HG03159 (cell line): ENCODE measurements at regions not wholly inside any gene's neighbourhood (a gene's known extent, or its start where the extent isn't known, plus 50 kb on each side); places are given as distances from the start of the nearest gene placed in this dataset.
"Not testable (repeated sequence)": the region's sequence is repeated elsewhere in the genome, so short reads cannot be mapped to it uniquely, and the experiment has no call there.

Experiments
- ATAC-seq: cut with Tn5 transposase; IDR thresholded peaks from one replicate; pipeline ENCODE4 v1.9.1; 2021; ENCODE audit warnings: mild to moderate bottlenecking, moderate library complexity; ENCODE audit not compliant: unreplicated experiment

DNA sequence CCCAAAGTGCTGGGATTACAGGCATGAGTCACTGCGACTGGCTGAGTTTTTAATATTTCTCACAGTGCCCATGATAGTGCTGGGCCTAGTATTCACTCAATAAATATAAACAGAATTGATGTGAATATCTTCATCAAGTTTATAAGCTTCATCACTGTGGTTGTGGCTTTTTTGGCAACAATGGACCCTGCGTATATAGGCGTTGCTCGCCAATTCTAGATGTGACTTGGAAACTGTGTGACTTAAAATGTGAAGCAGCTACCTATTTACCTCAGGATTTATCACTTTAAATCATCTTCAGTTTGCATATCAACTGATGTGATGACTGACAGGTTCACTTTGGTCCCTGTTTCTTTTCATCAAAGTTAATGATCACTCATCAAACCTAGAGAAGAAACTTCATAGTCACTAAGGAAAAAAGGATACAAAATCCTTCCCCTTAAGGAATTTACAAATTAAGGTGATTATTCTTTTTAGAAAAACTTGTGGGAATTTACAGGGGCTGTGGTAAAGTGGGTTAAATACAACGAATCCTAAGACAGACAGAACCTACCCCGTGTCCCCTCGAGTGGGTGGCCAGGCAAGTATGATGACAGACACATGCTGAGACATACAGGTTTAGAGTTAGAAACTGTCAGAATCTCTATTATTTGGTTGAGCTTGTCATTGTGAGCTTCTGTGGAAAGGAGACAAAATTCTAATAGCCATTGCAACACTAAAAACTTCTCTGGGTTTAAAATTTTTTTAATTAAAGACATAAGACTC, 101.3 kb downstream of the AKAP11 start:
- ATAC-seq = no peak

DNA sequence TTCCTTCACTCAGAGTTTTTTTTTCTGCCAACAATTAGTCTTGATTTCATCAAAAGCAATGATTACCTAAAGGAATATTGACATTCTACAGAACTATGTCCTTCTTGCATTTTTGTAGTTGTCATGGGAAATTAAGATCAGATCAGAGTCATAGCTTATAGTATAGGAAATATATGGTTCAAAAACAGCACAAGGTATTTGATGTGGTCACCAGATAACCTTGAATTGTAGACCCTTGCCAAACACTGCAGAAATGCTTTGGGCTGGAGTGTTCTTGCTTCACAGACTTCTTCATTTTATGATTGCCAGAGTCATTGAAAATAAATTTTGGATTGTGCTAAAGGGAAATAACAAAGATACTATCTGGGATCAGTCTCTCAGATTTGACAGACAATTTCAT, 103.7 kb downstream of the AKAP11 start:
- no peak for ATAC-seq

DNA sequence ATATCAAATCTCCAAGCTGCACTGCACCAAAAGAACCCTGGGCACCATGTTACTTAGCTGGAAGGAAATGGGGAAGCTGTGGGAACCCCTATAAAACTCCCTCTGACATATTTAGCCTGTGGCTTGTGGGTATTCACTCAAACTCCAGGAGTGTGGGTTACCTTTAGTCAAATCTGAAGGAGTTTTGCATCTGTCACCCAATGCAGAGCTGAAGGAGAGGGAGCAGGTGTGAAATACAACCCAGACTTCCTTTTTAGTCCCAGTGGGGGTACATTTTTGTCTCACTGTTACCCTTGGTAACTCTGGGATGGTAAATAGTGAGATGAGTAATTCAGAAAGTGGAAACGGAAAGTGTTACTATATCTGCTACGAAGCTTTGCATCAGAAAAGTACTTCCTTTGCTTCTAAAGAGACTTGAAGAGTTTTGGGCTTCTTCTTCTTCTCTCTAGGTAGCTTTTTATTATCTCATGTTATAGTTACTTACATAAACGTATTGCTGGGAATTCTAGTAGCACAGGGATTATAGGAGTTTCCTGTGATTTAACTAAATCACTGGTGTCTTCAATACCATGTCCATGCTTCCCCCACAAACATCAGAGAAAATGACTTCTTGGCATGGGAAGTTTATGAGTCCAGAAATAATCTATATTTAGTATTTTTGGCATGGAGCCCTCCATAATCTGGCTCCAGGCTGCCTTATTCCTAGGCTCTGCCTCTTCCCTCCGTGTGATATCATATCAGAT, 105.9 kb downstream of the AKAP11 start:
- peak; percentile 78 for ATAC-seq

DNA sequence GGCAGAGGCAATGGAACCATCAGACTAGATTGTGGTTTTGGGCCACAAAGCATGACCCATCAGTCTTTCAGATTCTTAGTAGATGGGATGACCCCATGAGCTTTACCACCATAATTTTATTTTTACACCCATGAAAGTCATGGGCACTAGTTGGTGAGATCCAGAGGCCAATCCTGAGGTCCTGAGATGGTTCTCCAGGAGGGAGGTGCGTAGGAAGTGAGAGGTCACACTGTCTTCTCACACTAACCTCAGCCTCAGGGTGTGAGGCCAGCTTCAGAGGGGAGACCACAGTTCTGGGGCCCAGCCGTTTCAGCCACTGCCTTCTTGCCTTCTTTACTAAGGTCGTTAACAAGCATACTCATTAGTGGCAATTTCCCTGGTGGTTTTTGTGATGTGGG, 106.4 kb downstream of the AKAP11 start:
- ATAC-seq = no peak

DNA sequence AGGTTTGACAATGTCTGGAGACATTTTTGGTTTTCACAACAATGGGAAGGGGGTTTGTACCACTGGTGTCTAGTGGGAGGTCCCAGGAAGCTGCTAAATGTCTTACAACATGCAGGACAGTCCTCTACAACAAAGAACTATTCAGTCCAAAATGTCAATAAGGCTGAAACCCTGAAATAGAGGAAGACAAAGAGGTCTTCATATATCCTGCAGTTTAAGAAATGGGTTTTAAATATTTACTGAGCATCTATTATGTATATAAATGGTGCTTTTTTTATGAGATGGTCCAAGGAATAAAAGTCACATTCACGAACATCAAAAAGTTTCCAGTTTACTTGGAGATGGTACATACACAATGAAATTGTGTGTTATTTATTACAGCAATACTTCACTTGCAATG, 107.3 kb downstream of the AKAP11 start:
- no peak for ATAC-seq

DNA sequence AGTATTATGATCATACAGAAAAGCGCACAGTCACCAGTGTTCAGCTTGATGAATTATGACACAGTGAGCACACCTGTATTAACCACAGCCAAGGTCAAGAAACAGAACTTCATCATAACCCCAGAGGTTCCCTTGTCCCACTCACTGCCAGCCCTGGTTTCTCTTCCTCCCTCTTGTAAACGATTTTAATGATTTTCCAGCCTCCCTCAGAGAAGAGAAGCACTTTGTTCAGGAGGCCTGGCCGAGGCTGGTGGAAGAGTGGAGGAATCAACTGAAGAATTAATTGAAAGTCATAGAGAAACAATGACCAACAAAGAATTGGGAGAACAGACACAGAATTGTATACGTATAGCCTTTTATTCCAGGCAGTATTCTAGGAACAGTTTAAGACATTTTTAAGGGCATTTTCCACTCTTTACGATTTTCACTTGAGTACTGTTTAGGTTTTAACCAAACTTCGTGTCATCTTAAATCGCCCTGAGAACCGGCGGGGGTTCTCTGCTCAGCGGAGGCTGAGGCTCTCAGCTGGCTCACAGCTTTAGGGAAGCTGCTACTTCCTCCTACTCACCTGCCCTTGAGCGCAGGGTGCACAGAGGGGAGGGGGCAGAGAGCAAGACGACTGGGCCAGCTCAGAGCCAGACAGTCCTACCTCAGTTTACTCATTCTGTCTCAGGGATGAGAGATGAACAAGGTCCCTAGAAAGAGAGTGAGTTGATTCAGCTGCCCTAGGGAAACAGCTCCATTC, 108.6 kb downstream of the AKAP11 start:
- peak; percentile 46 for ATAC-seq

DNA sequence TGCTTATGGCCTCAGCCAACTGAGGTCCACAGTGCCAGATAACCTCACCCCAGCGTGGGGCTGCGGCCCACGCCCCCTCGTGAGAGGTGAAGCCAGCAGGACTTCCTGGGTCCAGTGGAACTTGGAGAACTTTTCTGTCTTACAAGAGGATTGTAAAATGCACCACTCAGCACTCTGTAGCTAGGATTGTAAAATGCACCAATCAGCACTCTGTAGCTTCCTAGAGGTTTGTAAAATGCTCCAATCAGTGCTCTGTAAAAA, 109.1 kb downstream of the AKAP11 start:
- no peak for ATAC-seq

DNA sequence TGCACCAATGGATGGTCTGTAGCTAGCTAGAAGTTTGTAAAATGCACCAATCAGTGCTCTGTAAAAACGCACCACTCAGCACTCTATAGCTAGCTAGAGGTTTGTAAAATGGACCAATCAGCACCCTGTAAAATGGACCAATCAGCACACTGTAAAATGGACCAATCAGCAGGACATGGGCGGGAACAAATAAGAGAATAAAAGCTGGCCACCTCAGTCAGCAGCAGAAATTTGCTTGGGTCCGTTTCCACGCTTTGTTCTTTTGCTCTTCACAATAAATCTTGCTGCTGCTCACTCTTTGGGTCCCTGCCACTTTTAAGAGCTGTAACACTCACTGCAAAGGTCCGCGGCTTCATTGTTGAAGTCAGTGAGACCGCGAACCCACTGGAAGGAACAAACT, 109.5 kb downstream of the AKAP11 start:
- not testable (repeated sequence) for ATAC-seq

DNA sequence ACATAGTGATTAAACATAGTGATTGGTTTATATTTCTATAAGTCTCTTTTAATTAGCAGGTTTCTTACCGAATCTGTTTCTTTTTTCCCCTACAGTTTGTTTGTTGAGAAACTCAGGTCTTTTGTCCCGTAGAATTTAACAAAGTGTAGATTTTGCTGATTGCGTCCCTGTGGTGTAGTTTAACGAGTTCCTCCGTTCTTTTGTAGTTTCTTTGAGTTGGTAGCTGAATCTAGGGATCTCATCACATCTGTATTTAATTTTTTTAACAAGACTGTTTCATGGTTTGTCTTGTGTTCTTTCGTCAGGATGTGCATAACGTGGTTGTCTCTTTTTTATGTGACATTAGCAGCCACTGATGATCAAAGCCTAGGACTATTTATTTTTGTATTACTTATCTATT, 111.1 kb downstream of the AKAP11 start:
- ATAC-seq = no peak

DNA sequence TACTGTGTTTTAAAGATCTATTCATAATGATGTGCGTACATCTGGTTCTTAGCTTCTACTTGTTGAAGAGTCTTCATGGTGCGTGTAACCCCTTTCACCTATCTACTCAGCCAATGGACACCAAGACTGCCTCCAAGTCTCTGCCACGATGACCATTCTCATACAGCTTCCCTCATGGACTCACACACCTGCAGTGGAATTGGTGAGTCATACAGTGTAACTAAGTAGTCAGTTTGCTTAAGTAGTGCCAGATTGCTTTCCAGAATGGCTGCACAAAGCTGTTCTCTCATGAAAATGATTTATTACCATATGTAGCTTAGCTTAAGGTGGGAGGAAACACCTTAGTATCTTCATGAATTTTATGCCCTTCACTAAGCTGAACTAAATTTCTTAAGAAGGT, 112.3 kb downstream of the AKAP11 start:
- ATAC-seq = no peak

DNA sequence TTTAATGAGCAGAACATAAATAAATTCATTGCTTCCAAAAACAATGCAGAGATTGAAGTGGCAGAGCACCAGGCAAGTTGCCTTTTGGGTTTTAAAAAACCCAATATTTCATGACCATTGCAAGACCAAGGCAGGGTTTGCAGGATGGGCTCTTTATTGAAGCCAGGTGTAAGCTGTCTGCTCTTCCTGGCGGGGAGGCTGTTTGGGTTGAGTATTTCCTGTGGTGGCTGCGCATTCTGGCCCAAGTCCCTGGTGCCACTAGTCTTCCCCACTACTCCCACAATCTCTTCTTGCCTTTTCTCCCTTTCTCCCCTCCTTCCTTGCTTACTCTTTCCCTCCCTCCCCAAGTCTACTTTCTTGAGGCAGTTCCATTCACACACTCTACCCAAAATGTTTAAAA, 116.4 kb downstream of the AKAP11 start:
- ATAC-seq = no peak

DNA sequence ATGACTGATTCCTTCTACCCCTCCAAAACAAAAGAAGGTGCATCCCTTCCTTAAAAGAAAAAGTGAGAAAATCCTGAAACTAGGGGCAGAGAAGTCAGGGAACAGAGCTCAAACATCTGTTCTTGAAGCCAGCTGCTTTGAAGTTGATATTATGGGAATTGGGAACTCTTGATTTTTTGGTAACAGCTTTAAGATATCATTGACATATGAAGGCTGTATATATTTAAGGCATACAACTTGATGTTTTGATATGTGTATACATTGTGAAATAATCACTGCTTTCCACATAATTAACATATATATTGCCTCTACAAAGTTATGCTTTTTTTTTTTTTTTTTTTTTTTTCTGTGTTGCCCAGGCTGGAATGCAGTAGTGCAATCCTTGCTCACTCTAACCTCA, 117.1 kb downstream of the AKAP11 start:
- ATAC-seq = no peak

DNA sequence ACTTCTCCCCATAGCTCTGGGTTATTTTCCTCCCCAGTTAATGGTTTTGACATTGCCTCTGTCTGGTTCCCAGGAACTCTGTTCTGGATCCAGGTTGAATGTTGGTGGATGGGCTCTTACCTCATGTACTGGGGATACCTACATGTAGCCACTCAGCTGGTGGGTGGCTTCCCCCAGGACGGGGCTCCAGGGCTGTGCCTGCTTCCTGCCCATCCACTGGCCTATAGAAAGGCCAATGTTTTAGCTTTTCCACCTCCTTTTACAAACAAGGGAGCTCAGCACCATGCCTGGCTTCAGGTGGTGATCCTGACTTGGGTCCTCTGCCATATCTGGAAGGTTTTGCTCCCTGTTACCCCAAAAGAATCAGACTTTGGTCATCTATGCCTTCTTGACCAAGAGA, 120.2 kb downstream of the AKAP11 start:
- no peak for ATAC-seq

DNA sequence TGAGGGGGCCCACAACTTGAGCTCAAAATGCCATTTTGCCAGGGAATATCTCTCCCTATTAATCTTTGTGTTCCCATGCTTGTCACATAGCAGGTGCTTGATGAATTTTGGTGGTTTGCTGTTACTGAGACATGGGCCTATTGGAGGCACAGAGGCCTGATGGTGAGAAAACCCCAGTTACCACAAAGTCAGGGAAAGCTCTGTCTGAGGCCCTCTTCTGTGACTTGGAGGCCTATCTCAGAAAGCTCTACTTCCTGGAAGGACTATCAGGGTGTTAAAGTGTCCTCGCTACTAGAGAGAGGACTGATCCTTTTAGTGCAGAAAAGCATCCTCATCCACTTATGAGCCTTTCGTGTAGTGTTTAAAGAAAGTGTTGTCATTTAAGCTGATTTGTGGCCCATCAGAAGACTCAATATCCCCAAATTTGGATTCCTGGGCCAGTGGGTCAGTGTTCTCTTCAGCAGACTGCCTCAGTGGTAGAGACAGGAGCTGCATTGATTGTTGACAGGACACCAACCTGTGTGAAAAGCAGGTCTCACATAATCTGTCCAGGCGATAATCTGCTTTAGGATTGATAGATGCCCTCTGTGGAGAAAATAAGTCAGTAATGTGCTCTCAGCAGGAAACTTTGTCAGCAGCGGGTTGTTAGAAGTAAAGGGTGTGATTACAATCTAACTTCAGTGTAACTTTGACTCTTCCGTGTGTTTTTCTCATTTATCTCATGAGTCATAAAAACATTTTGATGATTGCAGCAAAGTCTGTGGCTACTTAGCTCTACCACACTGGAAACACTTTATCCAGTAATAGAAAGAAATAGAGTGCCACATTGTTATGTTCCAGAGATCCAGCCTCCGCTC, 121.0 kb downstream of the AKAP11 start:
- peak; percentile 43 for ATAC-seq

DNA sequence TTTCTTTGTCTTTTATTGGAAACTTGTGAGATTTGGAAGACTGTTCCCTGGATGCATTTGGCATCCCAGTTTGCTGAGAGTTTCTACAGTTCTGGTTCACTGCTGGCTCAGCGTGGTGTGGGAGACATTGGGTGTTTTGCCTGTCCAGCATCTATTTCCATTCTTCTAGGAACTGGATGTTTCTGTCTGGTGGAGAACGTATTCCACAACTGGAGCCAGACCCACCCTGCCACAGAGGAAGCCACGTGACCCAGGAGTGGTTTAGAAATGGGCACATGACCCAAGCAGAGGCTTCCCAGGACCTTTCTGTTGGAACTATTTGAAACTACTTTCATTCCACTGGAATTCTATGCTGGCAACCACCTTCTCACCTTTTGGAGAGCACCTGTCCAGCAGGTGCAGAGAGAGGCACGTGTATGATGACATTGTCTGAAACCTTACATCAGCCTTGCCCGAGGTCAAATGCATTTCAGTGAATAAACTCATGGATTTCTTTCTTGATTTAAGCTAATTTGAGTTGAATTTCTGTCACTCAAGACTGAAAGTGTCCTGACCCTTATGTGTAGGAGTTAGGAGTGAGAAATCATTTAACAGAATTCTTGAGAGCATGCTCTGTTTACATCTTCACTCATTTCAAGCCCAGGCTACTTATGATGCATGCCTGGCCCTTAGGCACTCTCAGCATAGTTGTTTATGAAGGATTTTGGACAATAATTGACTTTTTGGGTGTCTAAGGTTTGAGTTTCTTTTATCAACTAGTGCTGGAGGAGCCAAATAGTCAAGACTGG, 121.8 kb downstream of the AKAP11 start:
- no peak for ATAC-seq

DNA sequence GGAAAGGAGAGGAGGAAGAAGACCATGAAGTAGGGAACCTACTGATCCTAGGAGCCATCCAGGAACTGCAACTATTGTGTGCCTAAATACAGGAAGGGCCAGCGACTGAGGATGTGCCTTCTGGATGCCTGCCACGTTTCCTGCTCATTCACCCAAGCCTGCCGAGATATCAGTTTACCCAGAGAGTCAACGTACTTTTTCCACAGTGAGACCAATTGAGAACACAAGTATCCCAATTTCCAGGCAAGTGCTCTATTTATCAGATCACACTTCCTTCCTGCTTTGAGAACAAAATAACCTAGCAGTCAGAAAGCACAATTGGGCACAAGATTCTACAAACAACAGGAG, 122.4 kb downstream of the AKAP11 start:
- no peak for ATAC-seq

DNA sequence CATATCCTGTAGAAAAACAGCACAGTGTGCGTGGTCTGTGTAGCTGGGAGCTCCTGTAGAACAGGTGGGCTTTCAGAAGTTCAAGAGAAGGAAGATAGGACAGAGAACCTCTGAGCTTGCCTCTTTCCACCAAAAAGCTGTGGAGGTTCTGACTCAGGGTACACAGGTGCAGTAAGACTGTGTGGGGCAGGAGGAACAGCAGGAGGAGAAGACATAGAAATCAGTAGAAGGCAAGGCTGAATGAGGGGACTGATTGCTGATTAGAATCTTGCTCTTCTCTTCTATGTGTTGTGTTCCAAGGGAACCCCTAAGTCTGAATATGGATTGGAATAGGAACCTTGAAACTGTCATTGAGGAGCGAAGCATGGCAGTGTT, 122.7 kb downstream of the AKAP11 start:
- no peak for ATAC-seq

DNA sequence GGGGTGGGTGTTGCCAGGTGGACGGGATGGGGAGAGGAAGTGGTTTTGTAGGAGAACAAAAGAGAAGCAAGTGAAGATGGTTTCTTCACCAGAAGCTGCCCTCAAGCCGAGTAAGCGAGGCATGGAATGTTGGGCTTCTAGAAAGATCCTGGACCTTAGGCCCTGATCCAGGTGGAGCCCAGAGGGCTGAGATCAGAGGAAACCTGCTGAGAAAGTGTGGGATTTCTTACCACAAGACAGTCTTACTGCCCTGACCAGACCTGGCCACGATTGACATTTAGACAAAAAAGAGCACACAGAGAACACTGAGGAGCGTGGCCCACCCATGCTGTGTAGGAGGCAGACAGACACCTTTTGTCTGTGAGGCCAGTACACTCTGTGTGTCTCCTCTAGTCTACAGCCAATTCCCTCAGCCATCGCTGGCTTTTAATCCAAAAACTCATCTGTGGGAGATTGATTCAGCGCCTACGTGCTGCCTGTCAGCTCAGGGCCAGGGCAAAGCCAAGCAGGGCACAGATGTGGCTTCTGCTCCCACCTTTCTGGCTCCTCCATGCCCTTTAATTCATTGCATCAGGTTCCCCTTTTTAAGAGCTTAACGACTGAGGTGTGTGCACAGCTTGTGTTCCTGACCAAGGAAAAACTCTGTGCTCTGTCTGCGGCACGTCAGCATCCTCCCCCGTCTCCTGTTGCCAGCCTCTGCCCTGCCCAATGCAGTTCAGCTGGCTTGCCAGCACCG, 123.3 kb downstream of the AKAP11 start:
- ATAC-seq = no peak

DNA sequence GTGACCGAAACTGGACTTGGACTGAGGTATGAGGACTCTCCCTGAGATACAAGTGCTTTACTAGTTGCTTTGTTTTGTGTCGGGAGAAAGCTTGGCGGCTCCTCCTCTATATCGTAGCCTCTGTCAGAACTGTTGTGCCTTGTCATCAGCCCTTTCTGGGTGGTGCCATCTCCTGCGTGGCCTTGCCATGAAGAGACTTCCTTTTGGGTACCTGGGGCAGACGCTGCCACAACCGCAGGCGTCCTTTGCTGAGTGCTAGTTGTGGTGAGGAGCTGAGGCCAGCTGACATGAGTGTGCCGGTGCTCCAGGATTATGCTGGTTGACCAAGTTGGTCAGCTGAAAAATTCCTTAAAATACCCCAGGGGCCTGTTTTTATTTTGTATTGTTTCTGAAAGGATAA, 124.5 kb downstream of the AKAP11 start:
- ATAC-seq = no peak
